ENCODE measurements at regions not wholly inside any gene's neighbourhood (a gene's known extent, or its start where the extent isn't known, plus 50 kb on each side); places are given as distances from the start of the nearest gene placed in this dataset.

GRCh38 chr3:115469649-115470048, 153.7 kb upstream of the GAP43 start:
- Mint-ChIP-seq H3K9me3 (no peaks in the 10 kb centered on the region), H3K27ac (no peak overlapping the region), H3K27me3 (ENCODE audit: low read depth) (no peaks in the 10 kb centered on the region), H3K4me3 (no peak overlapping the region), H3K4me1 (peaks cover 0 to 4% of the 10 kb centered on the region in 2 experiments; a peak in 1 of 4 replicates), H3K36me3 (ENCODE audit: insufficient read depth in 1 of 3, low read depth in 3 of 3) (no peaks in the 10 kb centered on the region)
- Histone ChIP-seq H3K27ac (ENCODE audit: insufficient read length, low read depth, low read length) (no peak overlapping the region), H4K5ac (ENCODE audit: insufficient read length, low read depth, low read length) (no peak overlapping the region), H2BK120ac (ENCODE audit: low read depth, low read length, poor library complexity, severe bottlenecking) (no peak overlapping the region), H3T11ph (ENCODE audit: low read length) (no peak overlapping the region), H3K4me2 (ENCODE audit: insufficient read depth, insufficient read length, low read length) (no peak overlapping the region), H2AFZ (ENCODE audit: low read length) (no peak overlapping the region), H2BK5ac (ENCODE audit: insufficient read length, low read length) (no peak overlapping the region), H4K20me1 (ENCODE audit: control insufficient read depth, insufficient read depth, insufficient read length) (no peaks in the 10 kb centered on the region), H2BK20ac (ENCODE audit: low read depth, low read length, poor library complexity, severe bottlenecking) (no peak overlapping the region), H4K8ac (replicated peaks; ENCODE audit: insufficient read length, low read depth, low read length) (no peak overlapping the region), H3K9me3 (ENCODE audit: control insufficient read depth, low read depth, low read length) (no peaks in the 10 kb centered on the region), H2BK12ac (ENCODE audit: insufficient read length, low read depth, low read length) (no peak overlapping the region), H3K18ac (ENCODE audit: insufficient read length, low read depth, low read length) (no peak overlapping the region), H3K23me2 (ENCODE audit: insufficient read length, low read depth, low read length, poor library complexity, severe bottlenecking) (no peaks in the 10 kb centered on the region), H3K14ac (ENCODE audit: insufficient read depth, low read length) (no peak overlapping the region), H4K91ac (ENCODE audit: insufficient read length, low read depth, low read length) (no peak overlapping the region), H2AK5ac (ENCODE audit: insufficient read length, low read length) (no peak overlapping the region), H2BK15ac (ENCODE audit: low read depth, low read length) (no peak overlapping the region), H3K4ac (ENCODE audit: low read depth, low read length) (no peak overlapping the region), H3K4me1 (ENCODE audit: insufficient read depth, low read length) (no peaks in the 10 kb centered on the region), H3K9ac (ENCODE audit: extremely low read depth, insufficient read length, low read length) (no peak overlapping the region), H3K27me3 (ENCODE audit: insufficient read depth, low read length) (no peaks in the 10 kb centered on the region), H3K79me1 (ENCODE audit: insufficient read depth, low read depth, low read length, poor library complexity, severe bottlenecking) (no peaks in the 10 kb centered on the region), H3K79me2 (ENCODE audit: insufficient read depth, low read length) (no peaks in the 10 kb centered on the region), H3K56ac (ENCODE audit: insufficient read length, low read depth, low read length) (no peak overlapping the region), H3K23ac (ENCODE audit: insufficient read length, low read depth, low read length) (no peak overlapping the region)
- DNase-seq = no peak
- WGBS (ENCODE audit: extremely low coverage, insufficient read length, low lambda C conversion rate) = no CpG with 5 or more reads among the region's 3 CpGs
- TF ChIP-seq, protein P1, sequence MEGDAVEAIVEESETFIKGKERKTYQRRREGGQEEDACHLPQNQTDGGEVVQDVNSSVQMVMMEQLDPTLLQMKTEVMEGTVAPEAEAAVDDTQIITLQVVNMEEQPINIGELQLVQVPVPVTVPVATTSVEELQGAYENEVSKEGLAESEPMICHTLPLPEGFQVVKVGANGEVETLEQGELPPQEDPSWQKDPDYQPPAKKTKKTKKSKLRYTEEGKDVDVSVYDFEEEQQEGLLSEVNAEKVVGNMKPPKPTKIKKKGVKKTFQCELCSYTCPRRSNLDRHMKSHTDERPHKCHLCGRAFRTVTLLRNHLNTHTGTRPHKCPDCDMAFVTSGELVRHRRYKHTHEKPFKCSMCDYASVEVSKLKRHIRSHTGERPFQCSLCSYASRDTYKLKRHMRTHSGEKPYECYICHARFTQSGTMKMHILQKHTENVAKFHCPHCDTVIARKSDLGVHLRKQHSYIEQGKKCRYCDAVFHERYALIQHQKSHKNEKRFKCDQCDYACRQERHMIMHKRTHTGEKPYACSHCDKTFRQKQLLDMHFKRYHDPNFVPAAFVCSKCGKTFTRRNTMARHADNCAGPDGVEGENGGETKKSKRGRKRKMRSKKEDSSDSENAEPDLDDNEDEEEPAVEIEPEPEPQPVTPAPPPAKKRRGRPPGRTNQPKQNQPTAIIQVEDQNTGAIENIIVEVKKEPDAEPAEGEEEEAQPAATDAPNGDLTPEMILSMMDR (conservative IDR thresholded peaks at IDR 0.05) = no peak

Data from H9 (cell line).